Natural killer cell (primary cell): ENCODE measurements at regions not wholly inside any gene's neighbourhood (a gene's known extent, or its start where the extent isn't known, plus 50 kb on each side); places are given as distances from the start of the nearest gene placed in this dataset.

Experiments used
- ATAC-seq, 3 donors: fragments of 150-1000 bp in 2 of 3; fragments of 200-7000 bp in 1 of 3; cut with Tn5 transposase; 1 replicate in 1 of 3; 2 replicates in 2 of 3; pipeline ENCODE4 v1.10.0; 2021; ENCODE audit warnings: mild to moderate bottlenecking in 2 of 3, moderate library complexity in 2 of 3
- DNase-seq, 2 donors: peaks; one replicate each; pipeline versions ENCODE4 v3.0.0 to v3.0.0-alpha.2; 2013 to 2021; ENCODE audit warnings: mixed read lengths in 1 of 2
- H3K27ac ChIP-seq: one replicate; pipeline ENCODE4 v1.5.1; 2013; ENCODE audit warnings: mild to moderate bottlenecking, low read length
- H3K27me3 ChIP-seq: one replicate; pipeline ENCODE4 v1.6.1; 2013; ENCODE audit warnings: low read length; ENCODE audit not compliant: control insufficient read depth, insufficient read depth
- H3K36me3 ChIP-seq: one replicate; pipeline ENCODE4 v1.6.1; 2013; ENCODE audit warnings: low read length; ENCODE audit not compliant: control insufficient read depth, insufficient read depth
- H3K4me1 ChIP-seq: one replicate; pipeline ENCODE4 v1.6.1; 2013; ENCODE audit warnings: low read length; ENCODE audit not compliant: control insufficient read depth, insufficient read depth
- H3K4me3 ChIP-seq: one replicate; pipeline ENCODE4 v1.5.1; 2013; ENCODE audit warnings: low read length
- H3K9me3 ChIP-seq: one replicate; pipeline ENCODE4 v1.6.1; 2013; ENCODE audit warnings: low read length; ENCODE audit not compliant: control insufficient read depth, insufficient read depth
- H3K27ac Mint-ChIP-seq, 2 donors: one replicate each; pipeline ENCODE4 v1.8.0; 2022; ENCODE audit warnings: mild to moderate bottlenecking in 2 of 2, mixed read lengths in 2 of 2, moderate library complexity in 1 of 2
- H3K27me3 Mint-ChIP-seq, 2 donors: one replicate each; pipeline ENCODE4 v1.8.0; 2022; ENCODE audit warnings: low read depth in 2 of 2, mixed read lengths in 2 of 2
- H3K36me3 Mint-ChIP-seq: one replicate; pipeline ENCODE4 v1.8.0; 2022; ENCODE audit warnings: mixed read lengths
- H3K4me1 Mint-ChIP-seq, 2 donors: one replicate each; pipeline ENCODE4 v1.8.0; 2022; ENCODE audit warnings: mixed read lengths in 2 of 2
- H3K4me3 Mint-ChIP-seq: one replicate; pipeline ENCODE4 v1.8.0; 2022; ENCODE audit warnings: mild to moderate bottlenecking, moderate library complexity, mixed read lengths
- H3K9me3 Mint-ChIP-seq, 2 donors: one replicate each; pipeline ENCODE4 v1.8.0; 2022; ENCODE audit warnings: mixed read lengths in 2 of 2
- CTCF ChIP-seq: fragments of 200-600 bp; IDR thresholded peaks from one replicate; pipeline ENCODE4 v1.8.0; 2022; ENCODE audit warnings: antibody characterized with exemption
- WGBS: methylation state at CpG from one replicate; pipeline ENCODE4 v1.1.7; 2013; ENCODE audit warnings: missing lambda C conversion rate; ENCODE audit not compliant: insufficient coverage; 5-methylcytosine and 5-hydroxymethylcytosine counted together
- intact Hi-C: fragments of 100-400 bp; cut with micrococcal nuclease; formaldehyde crosslinking; loops from one replicate; pipeline ENCODE4 v1.14.2; 2022

GRCh38 chr14:65184032-65184764 lies 81.9 kb upstream of the MAX start:
- no peak overlapping the region for H3K4me3 Mint-ChIP-seq
- 81% methylated on average over 6 of the region's 8 CpGs for WGBS
- no peaks in the 10 kb centered on the region for H3K4me1 Mint-ChIP-seq
- ATAC-seq = no peak
- intact Hi-C loops = no loop called here
- peaks cover 15 to 19% of the 10 kb centered on the region in 2 donors for H3K27me3 Mint-ChIP-seq
- Histone ChIP-seq H3K4me3 (no peak overlapping the region), H3K36me3 (no peaks in the 10 kb centered on the region), H3K4me1 (no peaks in the 10 kb centered on the region), H3K9me3 (peaks cover 11% of the 10 kb centered on the region), H3K27ac (no peak overlapping the region), H3K27me3 (no peaks in the 10 kb centered on the region)
- DNase-seq = no peak
- H3K9me3 Mint-ChIP-seq = peaks cover 2 to 4% of the 10 kb centered on the region in 2 donors
- no peaks in the 10 kb centered on the region for H3K36me3 Mint-ChIP-seq
- TF ChIP-seq CTCF = no peak
- H3K27ac Mint-ChIP-seq = no peak overlapping the region

- H3K4me1 Mint-ChIP-seq = no peaks in the 10 kb centered on the region
- 85% methylated on average over 4 of the region's 4 CpGs for WGBS
- H3K9me3 Mint-ChIP-seq = peaks cover 2 to 4% of the 10 kb centered on the region in 2 donors
- no peak for ATAC-seq
- no peaks in the 10 kb centered on the region for H3K4me1 ChIP-seq
- no peak overlapping the region for H3K27ac ChIP-seq
- H3K27ac Mint-ChIP-seq = no peak overlapping the region
- no peaks in the 10 kb centered on the region for H3K36me3 ChIP-seq
- no peaks in the 10 kb centered on the region for H3K27me3 ChIP-seq
- no peaks in the 10 kb centered on the region for H3K36me3 Mint-ChIP-seq
- DNase-seq = no peak
- no peak overlapping the region for H3K4me3 ChIP-seq
- peaks cover 11% of the 10 kb centered on the region for H3K9me3 ChIP-seq
- H3K4me3 Mint-ChIP-seq = no peak overlapping the region
- no peak for TF ChIP-seq CTCF
- H3K27me3 Mint-ChIP-seq = peaks cover 8 to 19% of the 10 kb centered on the region in 2 donors
- intact Hi-C loops = no loop called here
Observed at GRCh38 chr14:65185829-65186228, 83.5 kb upstream of the MAX start.

- ATAC-seq = no peak
- no peaks in the 10 kb centered on the region for H3K4me1 Mint-ChIP-seq
- H3K4me1 ChIP-seq = no peaks in the 10 kb centered on the region
- H3K27me3 ChIP-seq = no peaks in the 10 kb centered on the region
- no peak for DNase-seq
- H3K27ac Mint-ChIP-seq = no peak overlapping the region
- peaks cover 2 to 3% of the 10 kb centered on the region in 2 donors for H3K9me3 Mint-ChIP-seq
- H3K36me3 ChIP-seq = no peaks in the 10 kb centered on the region
- H3K9me3 ChIP-seq = peaks cover 5% of the 10 kb centered on the region
- no peak overlapping the region for H3K4me3 Mint-ChIP-seq
- intact Hi-C loops = no loop called here
- WGBS = 88% methylated on average over 2 of the region's 3 CpGs
- no peak overlapping the region for H3K27ac ChIP-seq
- H3K4me3 ChIP-seq = no peak overlapping the region
- peaks cover 8 to 19% of the 10 kb centered on the region in 2 donors for H3K27me3 Mint-ChIP-seq
- H3K36me3 Mint-ChIP-seq = no peaks in the 10 kb centered on the region
- TF ChIP-seq CTCF = no peak
Observed at GRCh38 chr14:65186951-65187350, 84.6 kb upstream of the MAX start.
